Natural killer cell (primary cell): ENCODE measurements at regions not wholly inside any gene's neighbourhood (a gene's known extent, or its start where the extent isn't known, plus 50 kb on each side); places are given as distances from the start of the nearest gene placed in this dataset.

ENCODE experiments used
- ATAC-seq, 3 donors: fragments of 150-1000 bp in 2 of 3; fragments of 200-7000 bp in 1 of 3; cut with Tn5 transposase; 1 replicate in 1 of 3; 2 replicates in 2 of 3; pipeline ENCODE4 v1.10.0; 2021; ENCODE audit warnings: mild to moderate bottlenecking in 2 of 3, moderate library complexity in 2 of 3
- DNase-seq, 2 donors: peaks; one replicate each; pipeline versions ENCODE4 v3.0.0 to v3.0.0-alpha.2; 2013 to 2021; ENCODE audit warnings: mixed read lengths in 1 of 2
- H3K27ac ChIP-seq: one replicate; pipeline ENCODE4 v1.5.1; 2013; ENCODE audit warnings: mild to moderate bottlenecking, low read length
- H3K27me3 ChIP-seq: one replicate; pipeline ENCODE4 v1.6.1; 2013; ENCODE audit warnings: low read length; ENCODE audit not compliant: control insufficient read depth, insufficient read depth
- H3K36me3 ChIP-seq: one replicate; pipeline ENCODE4 v1.6.1; 2013; ENCODE audit warnings: low read length; ENCODE audit not compliant: control insufficient read depth, insufficient read depth
- H3K4me1 ChIP-seq: one replicate; pipeline ENCODE4 v1.6.1; 2013; ENCODE audit warnings: low read length; ENCODE audit not compliant: control insufficient read depth, insufficient read depth
- H3K4me3 ChIP-seq: one replicate; pipeline ENCODE4 v1.5.1; 2013; ENCODE audit warnings: low read length
- H3K9me3 ChIP-seq: one replicate; pipeline ENCODE4 v1.6.1; 2013; ENCODE audit warnings: low read length; ENCODE audit not compliant: control insufficient read depth, insufficient read depth
- H3K27ac Mint-ChIP-seq, 2 donors: one replicate each; pipeline ENCODE4 v1.8.0; 2022; ENCODE audit warnings: mild to moderate bottlenecking in 2 of 2, mixed read lengths in 2 of 2, moderate library complexity in 1 of 2
- H3K27me3 Mint-ChIP-seq, 2 donors: one replicate each; pipeline ENCODE4 v1.8.0; 2022; ENCODE audit warnings: low read depth in 2 of 2, mixed read lengths in 2 of 2
- H3K36me3 Mint-ChIP-seq: one replicate; pipeline ENCODE4 v1.8.0; 2022; ENCODE audit warnings: mixed read lengths
- H3K4me1 Mint-ChIP-seq, 2 donors: one replicate each; pipeline ENCODE4 v1.8.0; 2022; ENCODE audit warnings: mixed read lengths in 2 of 2
- H3K4me3 Mint-ChIP-seq: one replicate; pipeline ENCODE4 v1.8.0; 2022; ENCODE audit warnings: mild to moderate bottlenecking, moderate library complexity, mixed read lengths
- H3K9me3 Mint-ChIP-seq, 2 donors: one replicate each; pipeline ENCODE4 v1.8.0; 2022; ENCODE audit warnings: mixed read lengths in 2 of 2
- WGBS: methylation state at CpG from one replicate; pipeline ENCODE4 v1.1.7; 2013; ENCODE audit warnings: missing lambda C conversion rate; ENCODE audit not compliant: insufficient coverage; 5-methylcytosine and 5-hydroxymethylcytosine counted together
- intact Hi-C: fragments of 100-400 bp; cut with micrococcal nuclease; formaldehyde crosslinking; loops from one replicate; pipeline ENCODE4 v1.14.2; 2022
- TF ChIP-seq, protein P1 (sequence below): fragments of 200-600 bp; IDR thresholded peaks from one replicate; pipeline ENCODE4 v1.8.0; 2022; ENCODE audit warnings: antibody characterized with exemption

DNA sequence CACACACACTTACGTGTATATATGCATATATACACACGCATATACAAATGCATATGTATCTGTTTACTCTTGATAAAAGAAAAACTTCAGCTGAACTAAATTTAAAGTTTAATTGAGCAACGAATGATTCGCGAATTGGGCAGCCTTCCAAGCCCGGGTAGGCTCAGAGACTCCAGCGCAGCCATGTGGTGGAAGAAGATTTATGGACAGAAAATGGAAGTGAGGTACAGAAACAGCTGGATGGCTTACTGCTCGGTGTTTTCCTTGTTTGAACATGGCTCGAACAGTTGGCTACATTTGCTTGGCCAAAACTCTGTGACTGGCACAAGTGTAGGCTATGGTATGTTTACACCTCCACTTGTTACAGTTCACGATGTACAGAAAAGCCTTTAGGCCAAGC, 239.3 kb upstream of the PRDM9 start:
- H3K27me3 Mint-ChIP-seq, result no peaks in the 10 kb centered on the region
- Histone ChIP-seq H3K4me3 (no peak overlapping the region), H3K27me3 (no peaks in the 10 kb centered on the region), H3K36me3 (no peaks in the 10 kb centered on the region), H3K4me1 (no peaks in the 10 kb centered on the region), H3K27ac (no peak overlapping the region), H3K9me3 (peaks cover 4% of the 10 kb centered on the region)
- TF ChIP-seq, protein P1, sequence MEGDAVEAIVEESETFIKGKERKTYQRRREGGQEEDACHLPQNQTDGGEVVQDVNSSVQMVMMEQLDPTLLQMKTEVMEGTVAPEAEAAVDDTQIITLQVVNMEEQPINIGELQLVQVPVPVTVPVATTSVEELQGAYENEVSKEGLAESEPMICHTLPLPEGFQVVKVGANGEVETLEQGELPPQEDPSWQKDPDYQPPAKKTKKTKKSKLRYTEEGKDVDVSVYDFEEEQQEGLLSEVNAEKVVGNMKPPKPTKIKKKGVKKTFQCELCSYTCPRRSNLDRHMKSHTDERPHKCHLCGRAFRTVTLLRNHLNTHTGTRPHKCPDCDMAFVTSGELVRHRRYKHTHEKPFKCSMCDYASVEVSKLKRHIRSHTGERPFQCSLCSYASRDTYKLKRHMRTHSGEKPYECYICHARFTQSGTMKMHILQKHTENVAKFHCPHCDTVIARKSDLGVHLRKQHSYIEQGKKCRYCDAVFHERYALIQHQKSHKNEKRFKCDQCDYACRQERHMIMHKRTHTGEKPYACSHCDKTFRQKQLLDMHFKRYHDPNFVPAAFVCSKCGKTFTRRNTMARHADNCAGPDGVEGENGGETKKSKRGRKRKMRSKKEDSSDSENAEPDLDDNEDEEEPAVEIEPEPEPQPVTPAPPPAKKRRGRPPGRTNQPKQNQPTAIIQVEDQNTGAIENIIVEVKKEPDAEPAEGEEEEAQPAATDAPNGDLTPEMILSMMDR, result no peak
- 83% methylated on average over 7 of the region's 10 CpGs for WGBS
- H3K27ac Mint-ChIP-seq, result no peak overlapping the region
- H3K4me3 Mint-ChIP-seq, result no peak overlapping the region
- H3K36me3 Mint-ChIP-seq, result no peaks in the 10 kb centered on the region
- H3K9me3 Mint-ChIP-seq, result peaks cover 2 to 4% of the 10 kb centered on the region in 2 donors
- ATAC-seq (no peak), DNase-seq (no peak)
- intact Hi-C loops, result no loop called here
- H3K4me1 Mint-ChIP-seq, result no peaks in the 10 kb centered on the region

DNA sequence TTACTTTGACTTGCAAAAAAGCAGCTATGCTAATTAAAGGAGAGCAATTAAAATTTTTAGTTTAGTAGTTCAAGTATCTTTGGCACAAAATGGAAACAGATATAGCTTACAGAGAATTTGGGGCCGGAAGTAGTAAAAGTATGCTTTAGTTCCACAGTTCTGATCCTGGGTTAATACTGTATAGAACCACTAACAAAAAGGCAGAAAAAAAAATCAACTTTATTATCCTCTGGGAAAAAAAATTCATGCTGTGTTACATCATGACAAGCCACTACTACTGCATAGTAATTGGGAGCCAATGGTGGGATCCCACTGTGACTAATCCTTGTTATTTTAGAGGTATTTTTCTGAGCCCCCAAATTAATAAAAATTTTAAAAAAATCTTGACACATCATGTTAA, 246.8 kb upstream of the PRDM9 start:
- H3K27me3 Mint-ChIP-seq, result no peaks in the 10 kb centered on the region
- H3K36me3 Mint-ChIP-seq, result no peaks in the 10 kb centered on the region
- H3K9me3 Mint-ChIP-seq, result peaks cover 5 to 9% of the 10 kb centered on the region in 2 donors

DNA sequence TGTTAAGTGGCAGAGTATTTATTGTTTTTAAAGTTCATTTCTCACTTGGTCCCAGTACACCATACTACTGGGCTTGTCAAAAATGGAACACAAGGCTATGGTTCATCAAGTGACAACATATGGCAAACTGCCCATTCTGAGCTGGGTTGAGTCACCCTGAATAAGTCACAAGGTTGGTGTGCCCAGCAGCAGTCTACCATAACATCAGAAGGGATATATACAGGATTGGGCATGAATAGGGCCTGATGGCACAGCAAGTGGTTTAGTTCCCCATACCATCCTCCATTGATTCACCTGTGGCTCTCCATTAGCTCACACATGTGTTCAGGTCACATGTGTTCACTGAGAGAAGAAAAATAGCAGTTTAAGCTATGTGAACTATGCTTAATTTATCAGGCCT, 249.8 kb upstream of the PRDM9 start:
- intact Hi-C loops, result no loop called here
- DNase-seq (no peak), ATAC-seq (no peak)
- H3K27ac Mint-ChIP-seq, result no peak overlapping the region
- H3K4me3 ChIP-seq, result no peak overlapping the region
- H3K36me3 ChIP-seq, result no peaks in the 10 kb centered on the region
- H3K27me3 ChIP-seq, result no peaks in the 10 kb centered on the region
- H3K9me3 Mint-ChIP-seq, result peaks cover 8 to 12% of the 10 kb centered on the region in 2 donors
- no peak overlapping the region for H3K27ac ChIP-seq
- no peak overlapping the region for H3K4me3 Mint-ChIP-seq
- H3K27me3 Mint-ChIP-seq, result no peaks in the 10 kb centered on the region
- no peaks in the 10 kb centered on the region for H3K9me3 ChIP-seq
- TF ChIP-seq, protein P1, result no peak
- no peaks in the 10 kb centered on the region for H3K4me1 Mint-ChIP-seq
- H3K36me3 Mint-ChIP-seq, result no peaks in the 10 kb centered on the region
- H3K4me1 ChIP-seq, result no peaks in the 10 kb centered on the region

More for the DNA sequence above, 246.8 kb upstream of the PRDM9 start:
- Histone ChIP-seq H3K4me3 (no peak overlapping the region), H3K4me1 (no peaks in the 10 kb centered on the region), H3K9me3 (no peaks in the 10 kb centered on the region), H3K36me3 (no peaks in the 10 kb centered on the region), H3K27me3 (no peaks in the 10 kb centered on the region), H3K27ac (no peak overlapping the region)
- TF ChIP-seq, protein P1, result no peak
- Mint-ChIP-seq H3K27ac (no peak overlapping the region), H3K4me3 (no peak overlapping the region), H3K4me1 (no peaks in the 10 kb centered on the region)
- intact Hi-C loops, result no loop called here
- ATAC-seq, result no peak
- no peak for DNase-seq
- WGBS, result 88% methylated on average over 1 of the region's 1 CpG

DNA sequence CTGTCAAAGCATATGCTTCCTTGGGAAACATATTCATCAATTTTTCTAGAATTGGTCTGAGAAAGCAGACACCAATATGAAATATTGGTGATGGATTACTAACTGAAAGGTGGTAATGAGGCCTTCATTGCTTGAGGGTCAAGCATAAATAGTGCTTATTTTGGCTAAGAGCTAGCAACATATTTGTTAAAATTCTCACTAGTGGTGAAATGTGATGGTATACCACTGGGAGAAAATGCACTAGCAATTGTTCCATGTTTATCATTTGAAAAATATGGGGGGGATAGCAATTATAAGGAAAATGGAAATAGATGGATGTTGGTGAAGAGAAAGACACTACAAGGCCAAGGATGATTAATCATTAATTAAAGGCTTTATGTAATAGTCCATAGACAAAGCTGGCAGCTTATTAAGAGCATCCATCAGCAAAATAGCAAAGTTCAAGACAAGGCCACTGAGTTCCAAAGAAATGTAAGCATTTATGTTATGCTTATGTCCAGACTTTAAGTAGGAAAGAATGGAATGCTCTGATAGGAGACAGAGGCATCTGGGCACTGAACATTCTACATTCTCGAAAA, 253.7 kb upstream of the PRDM9 start:
- Histone ChIP-seq H3K4me1 (no peaks in the 10 kb centered on the region), H3K4me3 (no peak overlapping the region), H3K36me3 (no peaks in the 10 kb centered on the region), H3K9me3 (no peaks in the 10 kb centered on the region), H3K27me3 (no peaks in the 10 kb centered on the region), H3K27ac (no peak overlapping the region)
- DNase-seq (no peak), ATAC-seq (no peak)
- Mint-ChIP-seq H3K9me3 (peaks cover 9 to 11% of the 10 kb centered on the region in 2 donors), H3K4me1 (no peaks in the 10 kb centered on the region), H3K27ac (no peak overlapping the region), H3K27me3 (no peaks in the 10 kb centered on the region), H3K4me3 (no peak overlapping the region), H3K36me3 (peaks cover 5% of the 10 kb centered on the region)
- TF ChIP-seq, protein P1, result no peak
- 88% methylated on average over 1 of the region's 1 CpG for WGBS
- intact Hi-C loops, result no loop called here
